ENCODE measurements at regions not wholly inside any gene's neighbourhood (a gene's known extent, or its start where the extent isn't known, plus 50 kb on each side); places are given as distances from the start of the nearest gene placed in this dataset.

GRCh38 chr3:177335728-177336127 lies 138.4 kb upstream of the TBL1XR1 start:
- TF ChIP-seq CTCF (conservative IDR thresholded peaks at IDR 0.05) (no peak), ZFX (IDR thresholded peaks at IDR 0.05) (no peak)

Data from C4-2B (cell line).